GM12878 (cell line): ENCODE measurements at regions not wholly inside any gene's neighbourhood (a gene's known extent, or its start where the extent isn't known, plus 50 kb on each side); places are given as distances from the start of the nearest gene placed in this dataset.

Experiments used
- ATAC-seq: fragments of 200-7000 bp; cut with Tn5 transposase; 3 replicates; pipeline ENCODE4 v1.9.1; 2020; ENCODE audit warnings: mild to moderate bottlenecking, moderate library complexity
- BruUV-seq: library from RNA; stranded (reverse); fragments of 400-500 nt; replicated peaks from 2 replicates; lab custom pipeline; 2021; lab: Mats Ljungman, UMichigan
- CTCF ChIA-PET: fragments of 300-600 bp; sonication (Branson Sonifier 250); formaldehyde crosslinking; extraction: SDS; loops from one replicate; lab custom pipeline; 2021; ENCODE audit warnings: inconsistent platforms; lab: Yijun Ruan, JAX
- POLR2A ChIA-PET: fragments of 350-600 bp; formaldehyde crosslinking; extraction: SDS; loops from one replicate; lab custom pipeline; 2021; ENCODE audit warnings: inconsistent platforms; lab: Charles Lee
- RAD21 ChIA-PET: fragments of 300-600 bp; sonication (Branson Sonifier 250); formaldehyde crosslinking; loops from one replicate; lab custom pipeline; 2023; ENCODE audit warnings: antibody characterized with exemption; ENCODE audit not compliant: unreplicated experiment; lab: Charles Lee
- SMC1A ChIA-PET: fragments of 300-600 bp; sonication (Branson Sonifier 250); formaldehyde crosslinking; loops from one replicate; lab custom pipeline; 2023; ENCODE audit not compliant: unreplicated experiment, uncharacterized antibody; lab: Charles Lee
- DNase-seq: peaks from one replicate; pipeline ENCODE4 v3.0.0-alpha.2; 2011; ENCODE audit warnings: low read depth, low spot score
- FAIRE-seq: peaks from 3 replicates; lab custom pipeline; 2011; peaks lifted over from hg19 to GRCh38; lab: Jason Lieb, UNC
- H2AFZ ChIP-seq: 2 replicates; pipeline ENCODE4 v1.6.0; 2011; ENCODE audit warnings: low read depth, low read length, control low read depth; ENCODE audit not compliant: control insufficient read depth
- H3K27ac ChIP-seq: 2 replicates; pipeline ENCODE4 v1.5.1; 2011; ENCODE audit warnings: control low read depth; ENCODE audit not compliant: control insufficient read depth, insufficient read depth
- H3K27me3 ChIP-seq, 2 experiments: replicated peaks in 1 of 2; 2 replicates each; pipeline versions ENCODE4 v1.6.0 to v1.6.1; 2011; ENCODE audit warnings: low read length in 1 of 2; ENCODE audit not compliant: control insufficient read depth in 2 of 2, insufficient read depth in 2 of 2
- H3K36me3 ChIP-seq, 2 experiments: 2 replicates each; pipeline ENCODE4 v1.5.1; 2011; ENCODE audit warnings: low read length in 1 of 2; ENCODE audit not compliant: control insufficient read depth in 2 of 2, insufficient read depth in 2 of 2
- H3K4me1 ChIP-seq: 2 replicates; pipeline ENCODE4 v1.6.1; 2011; ENCODE audit warnings: mild to moderate bottlenecking, low read length, moderate library complexity, mixed read lengths; ENCODE audit not compliant: control insufficient read depth, insufficient read depth
- H3K4me2 ChIP-seq: 2 replicates; pipeline ENCODE4 v1.6.0; 2011; ENCODE audit warnings: control low read depth; ENCODE audit not compliant: control insufficient read depth, insufficient read depth
- H3K4me3 ChIP-seq: fragments of 200-600 bp; sonication (generic); 2 replicates; pipeline ENCODE4 v1.5.1; 2016
- H3K79me2 ChIP-seq: 2 replicates; pipeline ENCODE4 v1.6.0; 2011; ENCODE audit warnings: low read length; ENCODE audit not compliant: control insufficient read depth, insufficient read depth
- H3K9ac ChIP-seq: 2 replicates; pipeline ENCODE4 v1.8.0; 2011; ENCODE audit warnings: low read length, control low read depth, mixed read lengths; ENCODE audit not compliant: control insufficient read depth, insufficient read depth
- H3K9me3 ChIP-seq: replicated peaks from 3 replicates; pipeline ENCODE4 v1.5.1; 2011; ENCODE audit warnings: mild to moderate bottlenecking, low read length; ENCODE audit not compliant: control insufficient read depth, insufficient read depth
- H4K20me1 ChIP-seq: 2 replicates; pipeline ENCODE4 v1.6.0; 2011; ENCODE audit not compliant: control insufficient read depth, insufficient read depth
- CBX3 ChIP-seq: fragments of 200-600 bp; sonication (generic); IDR thresholded peaks from 2 replicates; pipeline ENCODE4 v1.6.1; 2016; ENCODE audit warnings: low read depth, borderline replicate concordance
- HSF1 ChIP-seq: fragments of 150-350 bp; IDR thresholded peaks from 2 replicates; pipeline ENCODE4 v1.6.1; 2014; ENCODE audit warnings: mild to moderate bottlenecking, low read depth, low read length
- MXI1 ChIP-seq: fragments of 150-350 bp; IDR thresholded peaks from 2 replicates; pipeline ENCODE4 v1.6.1; 2011; ENCODE audit warnings: low read depth, mild to moderate bottlenecking, inconsistent platforms, low read length, improper control_type of control experiment
- MYB ChIP-seq: fragments of 150-350 bp; IDR thresholded peaks from 2 replicates; pipeline ENCODE4 v1.6.1; 2014; ENCODE audit warnings: mild to moderate bottlenecking, low read depth, low read length, borderline replicate concordance
- NR2C1 ChIP-seq: fragments of 450-650 bp; IDR thresholded peaks from 2 replicates; pipeline ENCODE4 v1.6.1; 2017; ENCODE audit warnings: antibody characterized with exemption, mild to moderate bottlenecking, moderate library complexity
- PML ChIP-seq: IDR thresholded peaks from 2 replicates; pipeline ENCODE4 v1.6.1; 2012; ENCODE audit warnings: low read length, inconsistent platforms
- POLR2A ChIP-seq: IDR thresholded peaks from 2 replicates; pipeline ENCODE4 v1.6.1; 2011; ENCODE audit warnings: low read depth, mild to moderate bottlenecking, low read length
- ZBED1 ChIP-seq: IDR thresholded peaks from 2 replicates; pipeline ENCODE4 v1.6.1; 2016; ENCODE audit warnings: borderline replicate concordance
- ZNF217 ChIP-seq: fragments of 450-650 bp; IDR thresholded peaks from 2 replicates; pipeline ENCODE4 v1.6.1; 2017; ENCODE audit warnings: antibody characterized with exemption, mild to moderate bottlenecking
- ZNF622 ChIP-seq: fragments of 450-650 bp; IDR thresholded peaks from 2 replicates; pipeline ENCODE4 v1.6.1; 2017; ENCODE audit warnings: mild to moderate bottlenecking, inconsistent platforms
- in situ Hi-C: fragments of 300-500 bp; cut with MboI; formaldehyde crosslinking; loops from 9 replicates; pipeline ENCODE4 v1.14.3; 2018; ENCODE audit warnings: mixed read lengths
- intact Hi-C: fragments of 100-400 bp; cut with micrococcal nuclease; formaldehyde crosslinking; loops from one replicate; pipeline ENCODE4 v1.14.2; 2022; ENCODE audit not compliant: unreplicated experiment
- TF ChIP-seq, protein P1 (sequence below): IDR thresholded peaks from 2 replicates; pipeline ENCODE4 v1.6.1; 2012; ENCODE audit warnings: improper control_type of control experiment, low read depth, low read length; ENCODE audit not compliant: insufficient replicate concordance
- TF ChIP-seq, protein P2 (sequence below): fragments of 450-650 bp; IDR thresholded peaks from 2 replicates; pipeline ENCODE4 v1.6.1; 2017; ENCODE audit warnings: borderline replicate concordance

GRCh38 chr5:162429142-162429541 lies 361.6 kb downstream of the GABRG2 start:
- CTCF ChIA-PET, result no interaction called here
- Histone ChIP-seq H3K36me3 (no peaks in the 10 kb centered on the region), H3K4me2 (no peak overlapping the region), H3K9me3 (no peaks in the 10 kb centered on the region), H4K20me1 (no peaks in the 10 kb centered on the region), H3K4me3 (no peak overlapping the region), H3K4me1 (no peaks in the 10 kb centered on the region), H3K27me3 (no peaks in the 10 kb centered on the region), H2AFZ (no peak overlapping the region), H3K27ac (no peak overlapping the region), H3K9ac (no peak overlapping the region), H3K79me2 (no peaks in the 10 kb centered on the region)
- FAIRE-seq, result no peak
- in situ Hi-C loops (no loop called here), intact Hi-C loops (no loop called here)
- TF ChIP-seq, protein P1, sequence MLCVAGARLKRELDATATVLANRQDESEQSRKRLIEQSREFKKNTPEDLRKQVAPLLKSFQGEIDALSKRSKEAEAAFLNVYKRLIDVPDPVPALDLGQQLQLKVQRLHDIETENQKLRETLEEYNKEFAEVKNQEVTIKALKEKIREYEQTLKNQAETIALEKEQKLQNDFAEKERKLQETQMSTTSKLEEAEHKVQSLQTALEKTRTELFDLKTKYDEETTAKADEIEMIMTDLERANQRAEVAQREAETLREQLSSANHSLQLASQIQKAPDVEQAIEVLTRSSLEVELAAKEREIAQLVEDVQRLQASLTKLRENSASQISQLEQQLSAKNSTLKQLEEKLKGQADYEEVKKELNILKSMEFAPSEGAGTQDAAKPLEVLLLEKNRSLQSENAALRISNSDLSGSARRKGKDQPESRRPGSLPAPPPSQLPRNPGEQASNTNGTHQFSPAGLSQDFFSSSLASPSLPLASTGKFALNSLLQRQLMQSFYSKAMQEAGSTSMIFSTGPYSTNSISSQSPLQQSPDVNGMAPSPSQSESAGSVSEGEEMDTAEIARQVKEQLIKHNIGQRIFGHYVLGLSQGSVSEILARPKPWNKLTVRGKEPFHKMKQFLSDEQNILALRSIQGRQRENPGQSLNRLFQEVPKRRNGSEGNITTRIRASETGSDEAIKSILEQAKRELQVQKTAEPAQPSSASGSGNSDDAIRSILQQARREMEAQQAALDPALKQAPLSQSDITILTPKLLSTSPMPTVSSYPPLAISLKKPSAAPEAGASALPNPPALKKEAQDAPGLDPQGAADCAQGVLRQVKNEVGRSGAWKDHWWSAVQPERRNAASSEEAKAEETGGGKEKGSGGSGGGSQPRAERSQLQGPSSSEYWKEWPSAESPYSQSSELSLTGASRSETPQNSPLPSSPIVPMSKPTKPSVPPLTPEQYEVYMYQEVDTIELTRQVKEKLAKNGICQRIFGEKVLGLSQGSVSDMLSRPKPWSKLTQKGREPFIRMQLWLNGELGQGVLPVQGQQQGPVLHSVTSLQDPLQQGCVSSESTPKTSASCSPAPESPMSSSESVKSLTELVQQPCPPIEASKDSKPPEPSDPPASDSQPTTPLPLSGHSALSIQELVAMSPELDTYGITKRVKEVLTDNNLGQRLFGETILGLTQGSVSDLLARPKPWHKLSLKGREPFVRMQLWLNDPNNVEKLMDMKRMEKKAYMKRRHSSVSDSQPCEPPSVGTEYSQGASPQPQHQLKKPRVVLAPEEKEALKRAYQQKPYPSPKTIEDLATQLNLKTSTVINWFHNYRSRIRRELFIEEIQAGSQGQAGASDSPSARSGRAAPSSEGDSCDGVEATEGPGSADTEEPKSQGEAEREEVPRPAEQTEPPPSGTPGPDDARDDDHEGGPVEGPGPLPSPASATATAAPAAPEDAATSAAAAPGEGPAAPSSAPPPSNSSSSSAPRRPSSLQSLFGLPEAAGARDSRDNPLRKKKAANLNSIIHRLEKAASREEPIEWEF, result no peak
- TF ChIP-seq ZNF217 (no peak), HSF1 (no peak), NR2C1 (no peak), PML (no peak), ZBED1 (no peak), MXI1 (no peak), CBX3 (no peak), MYB (no peak), POLR2A (no peak), ZNF622 (no peak)
- TF ChIP-seq, protein P2, sequence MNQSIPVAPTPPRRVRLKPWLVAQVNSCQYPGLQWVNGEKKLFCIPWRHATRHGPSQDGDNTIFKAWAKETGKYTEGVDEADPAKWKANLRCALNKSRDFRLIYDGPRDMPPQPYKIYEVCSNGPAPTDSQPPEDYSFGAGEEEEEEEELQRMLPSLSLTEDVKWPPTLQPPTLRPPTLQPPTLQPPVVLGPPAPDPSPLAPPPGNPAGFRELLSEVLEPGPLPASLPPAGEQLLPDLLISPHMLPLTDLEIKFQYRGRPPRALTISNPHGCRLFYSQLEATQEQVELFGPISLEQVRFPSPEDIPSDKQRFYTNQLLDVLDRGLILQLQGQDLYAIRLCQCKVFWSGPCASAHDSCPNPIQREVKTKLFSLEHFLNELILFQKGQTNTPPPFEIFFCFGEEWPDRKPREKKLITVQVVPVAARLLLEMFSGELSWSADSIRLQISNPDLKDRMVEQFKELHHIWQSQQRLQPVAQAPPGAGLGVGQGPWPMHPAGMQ, result no peak
- BruUV-seq, result no TSS peak
- DNase-seq, result no peak
- ATAC-seq, result no peak
- RAD21 ChIA-PET, result no interaction called here
- POLR2A ChIA-PET, result no interaction called here
- SMC1A ChIA-PET, result no interaction called here
